ENCODE measurements at regions not wholly inside any gene's neighbourhood (a gene's known extent, or its start where the extent isn't known, plus 50 kb on each side); places are given as distances from the start of the nearest gene placed in this dataset.

DNA sequence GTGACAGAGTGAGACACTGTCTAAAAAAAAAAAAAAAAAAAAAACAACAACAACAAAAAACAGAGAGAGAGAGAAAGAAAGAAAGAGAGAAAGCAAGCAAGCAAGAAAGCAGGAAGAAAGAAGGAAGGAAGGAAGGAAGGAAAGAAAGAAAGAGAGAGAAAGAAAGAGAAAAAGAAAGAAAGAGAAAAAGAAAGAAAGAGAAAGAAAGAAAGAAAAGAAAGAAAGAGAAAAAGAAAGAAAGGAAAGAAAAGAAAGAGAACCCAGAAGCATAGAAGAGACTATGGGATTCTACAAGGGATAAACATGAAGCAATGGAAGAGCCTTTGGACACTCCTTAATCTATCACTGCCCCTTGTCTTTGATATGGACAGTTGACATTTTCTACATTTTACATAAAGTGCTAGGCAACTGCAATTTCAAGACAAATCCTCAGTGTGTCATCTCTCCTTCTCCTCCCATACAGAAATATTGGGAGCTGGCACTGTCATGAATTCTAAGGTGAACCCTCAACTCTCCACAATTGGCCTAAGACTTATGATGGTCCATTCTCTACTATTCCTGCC is 151.9 kb upstream of the CPM start:
- Mint-ChIP-seq H3K4me3 (no peak overlapping the region), H3K36me3 (no peaks in the 10 kb centered on the region), H3K4me1 (no peaks in the 10 kb centered on the region), H3K27me3 (peaks cover 4% of the 10 kb centered on the region), H3K27ac (no peak overlapping the region), H3K9me3 (no peaks in the 10 kb centered on the region)
- ATAC-seq (ENCODE audit: low read depth), result no peak
- no peak for DNase-seq (ENCODE audit: low spot score in 2 of 2)

DNA sequence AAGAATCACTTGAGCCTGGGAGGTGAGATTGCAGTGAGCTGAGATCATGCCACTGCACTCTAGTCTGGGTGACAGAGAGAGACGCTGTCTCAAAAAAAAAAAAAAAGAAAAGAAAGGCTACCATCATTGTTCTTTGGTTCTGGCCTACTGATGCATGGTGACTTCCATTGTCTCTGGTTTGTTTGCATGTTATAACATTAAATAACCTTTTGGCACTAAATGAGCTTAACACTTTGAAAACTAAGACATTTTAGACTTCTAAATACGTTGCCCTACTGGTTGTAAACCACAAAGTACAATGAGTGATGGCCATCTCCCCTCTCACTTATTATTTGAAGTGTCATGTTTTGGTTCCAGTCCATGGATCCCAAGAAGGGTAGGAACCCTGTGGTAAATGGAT is 152.9 kb upstream of the CPM start:
- no peak for ATAC-seq (ENCODE audit: low read depth)
- H3K27ac Mint-ChIP-seq, result no peak overlapping the region
- H3K4me1 Mint-ChIP-seq, result no peaks in the 10 kb centered on the region
- H3K9me3 Mint-ChIP-seq, result no peaks in the 10 kb centered on the region
- peaks cover 5% of the 10 kb centered on the region for H3K27me3 Mint-ChIP-seq
- no peak overlapping the region for H3K4me3 Mint-ChIP-seq
- no peak for DNase-seq (ENCODE audit: low spot score in 2 of 2)
- H3K36me3 Mint-ChIP-seq, result no peaks in the 10 kb centered on the region

DNA sequence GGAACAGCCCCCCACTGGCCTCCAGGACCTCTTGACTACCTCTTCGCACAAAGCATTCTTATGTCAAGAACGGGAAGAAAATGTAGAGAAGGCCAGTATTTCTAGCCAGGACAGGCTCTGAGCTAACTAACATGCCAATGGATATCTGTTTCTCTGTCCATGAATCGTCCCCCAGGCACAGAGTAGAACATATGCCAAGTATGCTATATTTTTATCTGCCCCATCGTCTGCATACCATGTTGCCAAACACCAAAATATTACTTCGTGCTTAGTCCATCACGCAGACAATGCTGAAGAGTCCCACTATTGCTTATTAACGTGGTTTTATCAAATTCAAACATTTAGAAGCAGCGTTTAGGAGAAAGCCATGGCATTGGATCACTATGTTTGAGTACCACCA is 151.4 kb upstream of the CPSF6 start:
- peaks cover 6% of the 10 kb centered on the region for H3K27me3 Mint-ChIP-seq
- ATAC-seq (ENCODE audit: low read depth), result no peak
- H3K36me3 Mint-ChIP-seq, result no peaks in the 10 kb centered on the region
- no peak overlapping the region for H3K27ac Mint-ChIP-seq
- no peaks in the 10 kb centered on the region for H3K4me1 Mint-ChIP-seq
- no peak overlapping the region for H3K4me3 Mint-ChIP-seq
- no peak for DNase-seq (ENCODE audit: low spot score in 2 of 2)
- H3K9me3 Mint-ChIP-seq, result no peaks in the 10 kb centered on the region

DNA sequence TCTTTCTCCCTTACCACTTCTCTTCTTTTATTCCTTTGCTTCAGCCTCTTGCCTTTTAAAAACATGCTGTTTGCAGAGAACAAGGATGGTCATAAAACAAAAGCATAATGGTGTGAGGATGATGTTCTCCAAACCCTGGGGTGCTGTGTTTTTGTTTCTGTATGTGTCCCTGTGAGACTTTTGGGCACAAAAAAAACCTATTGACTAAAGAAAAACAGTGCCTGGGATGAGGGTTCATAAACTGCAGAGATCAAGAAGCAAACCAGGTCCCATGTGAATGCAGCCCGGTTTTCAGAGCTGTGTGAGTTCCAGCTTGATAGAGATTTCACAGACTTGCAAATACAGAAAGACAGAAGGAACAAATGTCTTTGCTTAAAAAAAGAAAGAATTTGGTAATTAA is 148.6 kb upstream of the CPSF6 start:
- peaks cover 10% of the 10 kb centered on the region for H3K27me3 Mint-ChIP-seq
- no peak for DNase-seq (ENCODE audit: low spot score in 2 of 2)
- no peaks in the 10 kb centered on the region for H3K9me3 Mint-ChIP-seq
- no peaks in the 10 kb centered on the region for H3K4me1 Mint-ChIP-seq
- no peak for ATAC-seq (ENCODE audit: low read depth)
- H3K4me3 Mint-ChIP-seq, result no peak overlapping the region
- H3K36me3 Mint-ChIP-seq, result no peaks in the 10 kb centered on the region
- H3K27ac Mint-ChIP-seq, result no peak overlapping the region

DNA sequence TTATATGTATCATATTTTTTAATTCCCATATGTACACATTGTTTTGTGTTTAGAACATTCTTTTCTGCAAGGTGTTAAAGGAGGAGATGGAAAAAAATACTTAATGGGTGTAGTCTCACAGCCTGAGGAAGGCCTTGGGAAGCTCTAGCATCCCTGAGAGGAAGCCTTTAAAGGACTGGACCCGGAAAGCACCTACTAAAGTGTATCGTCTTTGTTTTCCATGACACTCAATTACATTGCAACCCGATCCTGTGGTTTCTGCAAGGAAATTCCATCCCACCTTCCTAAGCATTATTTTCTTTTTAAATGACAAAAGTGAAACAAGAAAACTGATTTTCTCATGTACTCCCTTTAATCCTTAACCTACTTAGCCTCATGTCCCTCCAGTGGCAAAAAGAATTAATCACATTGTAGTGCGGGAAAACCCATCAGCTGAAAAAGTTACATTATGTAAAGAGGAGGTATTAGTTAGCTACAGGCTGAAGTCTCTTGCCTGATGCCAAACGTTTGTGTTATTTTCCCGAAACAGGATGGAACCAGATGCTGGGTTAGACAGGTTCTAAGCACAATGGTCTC is 147.8 kb upstream of the CPSF6 start:
- no peaks in the 10 kb centered on the region for H3K36me3 Mint-ChIP-seq
- no peaks in the 10 kb centered on the region for H3K4me1 Mint-ChIP-seq
- ATAC-seq (ENCODE audit: low read depth) (no peak), DNase-seq (ENCODE audit: low spot score in 2 of 2) (no peak)
- H3K27ac Mint-ChIP-seq, result no peak overlapping the region
- no peaks in the 10 kb centered on the region for H3K9me3 Mint-ChIP-seq
- no peak overlapping the region for H3K4me3 Mint-ChIP-seq
- H3K27me3 Mint-ChIP-seq, result peaks cover 10% of the 10 kb centered on the region

DNA sequence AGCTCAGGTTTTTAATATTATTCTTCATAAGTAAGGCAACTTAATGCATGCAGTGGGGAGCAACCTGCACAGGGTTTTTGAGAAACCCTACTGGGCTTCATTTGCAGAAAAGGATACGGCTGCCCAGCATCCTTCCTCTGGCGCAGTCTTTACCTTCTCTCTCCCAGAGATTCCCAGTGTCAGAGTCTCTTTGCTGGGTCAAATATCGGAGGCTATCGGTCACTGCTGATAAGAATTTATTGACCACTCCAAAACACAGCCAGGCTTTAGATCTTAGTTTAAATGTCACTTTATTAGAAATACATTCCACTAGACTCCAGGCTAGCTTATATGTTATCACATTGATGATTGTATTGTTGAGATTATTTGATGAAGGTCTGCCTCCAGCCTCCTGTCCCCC is 147.2 kb upstream of the CPSF6 start:
- Mint-ChIP-seq H3K27me3 (peaks cover 9% of the 10 kb centered on the region), H3K9me3 (no peaks in the 10 kb centered on the region), H3K4me1 (no peaks in the 10 kb centered on the region), H3K36me3 (no peaks in the 10 kb centered on the region), H3K4me3 (no peak overlapping the region), H3K27ac (no peak overlapping the region)
- no peak for DNase-seq (ENCODE audit: low spot score in 2 of 2)
- no peak for ATAC-seq (ENCODE audit: low read depth)

DNA sequence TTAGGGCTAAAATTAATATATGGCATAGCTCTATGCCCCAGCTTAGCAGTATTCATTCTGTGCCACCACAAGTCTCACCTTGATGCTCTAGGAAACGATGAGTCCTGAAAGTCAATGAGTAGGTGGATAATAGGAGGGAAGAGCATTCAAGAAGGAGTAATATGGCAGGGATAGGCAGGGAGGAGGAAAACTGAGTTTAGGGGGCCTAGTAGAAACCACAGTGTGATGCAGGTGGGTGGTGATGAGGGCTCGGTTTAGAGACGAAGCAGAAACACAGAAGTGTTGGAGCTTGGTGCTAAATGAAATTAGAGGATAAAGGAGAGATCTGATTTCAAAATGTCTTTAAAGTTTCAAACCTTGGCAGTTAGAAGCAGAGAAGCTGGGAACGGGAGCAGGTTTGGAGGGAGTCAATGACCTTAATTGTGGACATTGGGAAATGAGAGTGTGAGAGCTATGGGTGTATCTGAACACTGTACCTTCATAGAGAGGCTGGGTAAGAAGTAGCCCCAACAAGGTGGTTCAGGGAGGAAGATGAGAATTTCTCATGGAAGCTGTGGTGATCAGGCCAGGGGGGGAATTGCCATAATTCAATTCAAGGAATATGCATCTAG is 144.7 kb upstream of the CPSF6 start:
- Mint-ChIP-seq H3K4me3 (no peak overlapping the region), H3K4me1 (no peaks in the 10 kb centered on the region), H3K27ac (no peak overlapping the region), H3K9me3 (no peaks in the 10 kb centered on the region), H3K27me3 (peaks cover 12% of the 10 kb centered on the region), H3K36me3 (no peaks in the 10 kb centered on the region)
- no peak for DNase-seq (ENCODE audit: low spot score in 2 of 2)
- no peak for ATAC-seq (ENCODE audit: low read depth)

DNA sequence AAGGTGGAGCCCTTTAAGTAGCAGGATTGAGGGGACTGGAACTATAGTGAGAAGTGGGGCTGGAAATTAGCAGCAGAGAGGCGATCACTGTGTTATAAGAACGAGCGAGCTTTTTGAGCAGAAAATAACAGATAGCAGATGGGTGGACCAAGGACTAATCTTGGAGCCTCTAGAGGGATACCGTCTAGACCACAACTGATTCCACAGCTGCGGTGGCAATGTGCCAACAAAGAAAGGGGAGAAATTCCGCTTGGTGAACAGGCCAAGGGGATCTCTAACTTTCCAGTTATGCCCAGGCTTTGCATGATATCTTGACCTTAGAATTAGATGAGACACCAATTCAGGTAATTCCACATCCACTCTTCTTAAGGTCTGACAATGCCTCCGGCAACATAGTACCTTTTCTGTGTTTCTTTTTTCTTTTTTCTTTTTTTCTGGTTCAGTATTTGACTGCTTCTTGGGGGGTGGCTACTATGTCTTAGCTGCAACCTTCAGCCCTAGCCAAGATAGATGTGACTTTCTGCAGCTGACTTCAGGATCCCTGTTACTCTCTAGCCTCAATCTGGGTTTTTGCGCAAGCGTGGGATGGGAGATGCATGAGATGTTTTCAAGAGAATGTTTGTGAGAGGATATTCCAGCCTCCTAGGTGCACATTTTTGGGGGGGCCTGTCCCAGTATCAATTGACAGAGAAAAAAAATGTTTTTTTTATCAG is 143.4 kb upstream of the CPSF6 start:
- H3K9me3 Mint-ChIP-seq, result no peaks in the 10 kb centered on the region
- no peak overlapping the region for H3K27ac Mint-ChIP-seq
- DNase-seq (ENCODE audit: low spot score in 2 of 2) (no peak), ATAC-seq (ENCODE audit: low read depth) (no peak)
- peaks cover 12% of the 10 kb centered on the region for H3K27me3 Mint-ChIP-seq
- no peak overlapping the region for H3K4me3 Mint-ChIP-seq
- H3K4me1 Mint-ChIP-seq, result no peaks in the 10 kb centered on the region
- H3K36me3 Mint-ChIP-seq, result no peaks in the 10 kb centered on the region

DNA sequence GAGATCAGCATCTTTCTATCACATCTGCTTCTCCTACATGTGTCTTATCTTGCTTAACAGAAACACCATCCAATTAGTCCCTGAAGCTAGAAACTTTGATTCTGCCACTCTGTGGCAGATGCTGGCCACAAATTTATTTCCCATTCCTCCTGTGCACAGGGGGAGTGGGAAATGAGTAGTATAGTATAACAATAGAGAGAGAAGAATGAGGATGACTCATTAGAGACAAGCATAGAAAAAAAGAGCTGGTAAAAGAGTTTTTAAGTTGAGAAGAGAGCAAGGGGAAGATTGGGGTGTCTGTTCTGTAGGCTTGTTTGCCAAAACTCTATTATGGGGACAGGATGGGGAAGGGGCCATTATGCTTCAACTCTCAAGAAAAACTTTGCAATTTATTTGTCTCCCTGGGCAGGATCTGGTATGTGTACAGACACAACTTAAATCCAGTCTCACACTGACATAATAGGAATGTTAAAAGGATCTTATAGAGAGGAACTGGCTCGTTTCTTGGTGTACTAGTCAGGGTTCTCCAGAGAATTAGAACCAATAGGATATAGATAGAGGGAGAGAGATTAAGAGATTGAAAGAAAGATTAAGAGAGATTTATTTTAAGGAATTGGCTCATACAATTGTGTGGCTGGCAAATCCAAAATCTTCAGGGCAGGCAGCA is 142.6 kb upstream of the CPSF6 start:
- H3K4me3 Mint-ChIP-seq, result no peak overlapping the region
- no peak overlapping the region for H3K27ac Mint-ChIP-seq
- DNase-seq (ENCODE audit: low spot score in 2 of 2) (no peak), ATAC-seq (ENCODE audit: low read depth) (no peak)
- H3K4me1 Mint-ChIP-seq, result peaks cover 2% of the 10 kb centered on the region
- H3K27me3 Mint-ChIP-seq, result peaks cover 12% of the 10 kb centered on the region
- H3K36me3 Mint-ChIP-seq, result no peaks in the 10 kb centered on the region
- no peaks in the 10 kb centered on the region for H3K9me3 Mint-ChIP-seq

DNA sequence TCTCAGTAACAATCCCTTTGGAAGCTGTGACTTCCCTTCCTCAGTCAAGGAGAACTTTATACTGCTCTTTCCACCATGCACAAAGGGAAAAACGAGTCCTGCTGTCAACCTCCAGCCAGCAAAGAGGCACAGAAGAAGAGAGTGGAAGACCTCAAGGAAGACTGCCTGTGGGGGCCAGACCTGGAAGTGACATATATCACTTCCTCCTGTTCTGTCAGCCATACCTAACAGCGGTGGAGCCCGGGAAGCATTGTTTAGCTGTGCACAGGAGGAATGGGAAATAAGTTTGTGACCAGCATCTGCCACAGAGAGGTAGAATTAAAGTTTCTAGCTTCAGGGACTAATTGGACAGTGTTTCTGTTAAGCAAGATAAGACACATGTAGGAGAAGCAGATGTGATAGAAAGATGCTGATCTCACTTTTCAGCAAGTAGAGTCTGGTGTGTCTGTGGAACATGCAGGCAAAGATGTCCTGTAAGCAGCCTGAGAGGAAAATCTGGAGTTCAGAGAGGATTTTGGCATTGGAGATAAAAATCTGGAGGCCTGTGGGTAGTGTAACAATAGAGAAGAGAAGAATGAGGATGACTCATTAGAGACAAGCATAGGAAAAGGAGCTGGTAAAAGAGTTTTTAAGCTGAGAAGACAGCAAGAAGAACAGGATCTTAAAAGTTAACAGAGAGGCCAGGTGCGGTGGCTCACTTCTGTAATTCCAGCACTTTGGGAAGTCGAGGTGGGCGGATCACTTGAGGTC is 141.6 kb upstream of the CPSF6 start:
- Mint-ChIP-seq H3K36me3 (no peaks in the 10 kb centered on the region), H3K4me1 (peaks cover 6% of the 10 kb centered on the region), H3K4me3 (no peak overlapping the region), H3K9me3 (no peaks in the 10 kb centered on the region), H3K27me3 (peaks cover 12% of the 10 kb centered on the region), H3K27ac (no peak overlapping the region)
- no peak for ATAC-seq (ENCODE audit: low read depth)
- DNase-seq (ENCODE audit: low spot score in 2 of 2), result no peak

DNA sequence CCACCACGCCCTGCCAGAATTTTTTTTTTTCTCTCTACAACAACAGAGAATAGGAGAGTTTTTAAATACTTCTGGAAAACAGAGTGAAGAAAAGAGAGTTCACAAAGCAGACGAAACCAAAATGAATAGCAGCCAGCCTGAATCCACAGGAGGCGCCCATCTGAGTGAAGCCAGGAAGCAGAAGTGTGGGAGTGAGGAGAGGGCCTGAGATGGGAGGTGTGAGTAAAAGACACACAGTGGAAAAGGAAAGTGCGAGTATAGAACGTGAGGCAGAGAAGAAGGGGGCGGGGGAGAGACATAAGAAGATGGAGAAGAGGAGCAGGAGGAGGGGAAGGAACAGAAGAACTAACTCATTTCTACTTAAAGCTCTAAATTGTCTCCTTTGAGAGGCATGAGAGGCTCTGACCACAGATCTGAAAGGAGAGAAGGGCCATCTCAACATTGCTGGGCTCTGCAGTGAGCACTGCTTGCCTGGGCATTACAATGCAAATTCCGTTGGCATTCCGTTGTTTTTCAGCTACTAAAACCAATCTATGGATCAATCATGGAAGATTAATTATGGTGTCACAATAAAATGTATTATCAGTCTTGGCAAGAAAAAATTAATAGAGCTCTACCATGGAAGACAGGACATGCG is 140.1 kb upstream of the CPSF6 start:
- H3K4me1 Mint-ChIP-seq, result peaks cover 9% of the 10 kb centered on the region
- H3K4me3 Mint-ChIP-seq, result no peak overlapping the region
- no peak overlapping the region for H3K27ac Mint-ChIP-seq
- DNase-seq (ENCODE audit: low spot score in 2 of 2) (no peak), ATAC-seq (ENCODE audit: low read depth) (no peak)
- no peaks in the 10 kb centered on the region for H3K36me3 Mint-ChIP-seq
- H3K27me3 Mint-ChIP-seq, result peaks cover 7% of the 10 kb centered on the region
- H3K9me3 Mint-ChIP-seq, result no peaks in the 10 kb centered on the region

DNA sequence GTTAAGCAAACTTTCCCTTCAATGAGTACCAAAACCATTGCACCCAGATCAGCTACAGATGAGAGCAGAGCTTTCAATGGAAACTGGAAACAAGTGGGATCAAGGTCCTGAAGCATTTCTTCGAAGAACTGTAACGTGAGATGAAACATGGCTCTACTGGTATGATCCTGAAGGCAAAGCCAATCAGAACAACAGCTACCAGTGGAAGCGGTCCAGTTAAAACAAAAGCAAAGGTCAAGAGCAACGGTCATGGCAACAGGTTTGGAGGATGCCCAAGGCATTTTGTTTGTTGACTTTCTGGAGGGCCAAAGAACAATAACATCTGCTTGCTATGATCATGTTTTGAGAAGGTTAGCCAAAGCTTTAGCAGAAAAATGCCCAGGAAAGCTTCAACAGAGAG is 137.9 kb upstream of the CPSF6 start:
- Mint-ChIP-seq H3K4me1 (peaks cover 9% of the 10 kb centered on the region), H3K9me3 (no peaks in the 10 kb centered on the region), H3K27ac (no peak overlapping the region), H3K36me3 (no peaks in the 10 kb centered on the region), H3K4me3 (no peak overlapping the region), H3K27me3 (peaks cover 7% of the 10 kb centered on the region)
- DNase-seq (ENCODE audit: low spot score in 2 of 2), result no peak
- no peak for ATAC-seq (ENCODE audit: low read depth)

DNA sequence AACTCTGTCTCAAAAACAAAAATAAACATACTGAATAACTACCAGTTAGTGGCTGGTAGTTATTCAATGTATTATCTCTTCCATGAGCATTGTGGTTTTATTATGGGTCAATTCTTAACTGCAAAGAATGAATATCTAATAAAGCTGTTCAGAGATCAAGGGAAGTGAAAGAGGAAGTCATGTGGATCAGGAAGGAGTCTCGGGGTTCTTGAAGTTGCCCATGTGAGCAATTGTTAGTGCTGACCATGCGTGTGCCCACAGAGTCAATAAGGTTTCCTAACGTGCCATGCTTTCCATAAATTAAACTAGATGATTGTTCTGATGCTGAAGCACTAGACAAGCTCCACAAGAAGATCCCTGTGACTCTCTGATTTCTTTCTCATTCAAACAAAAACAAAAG is 136.5 kb upstream of the CPSF6 start:
- H3K9me3 Mint-ChIP-seq, result no peaks in the 10 kb centered on the region
- H3K4me3 Mint-ChIP-seq, result no peak overlapping the region
- DNase-seq (ENCODE audit: low spot score in 2 of 2) (no peak), ATAC-seq (ENCODE audit: low read depth) (peak; percentile 86)
- H3K36me3 Mint-ChIP-seq, result no peaks in the 10 kb centered on the region
- peak overlapping the region; percentile 13 for H3K27ac Mint-ChIP-seq
- peaks cover 9% of the 10 kb centered on the region for H3K4me1 Mint-ChIP-seq
- H3K27me3 Mint-ChIP-seq, result peaks cover 7% of the 10 kb centered on the region
